T follicular helper cell (primary cell): ENCODE measurements at regions not wholly inside any gene's neighbourhood (a gene's known extent, or its start where the extent isn't known, plus 50 kb on each side); places are given as distances from the start of the nearest gene placed in this dataset.

Experiments
- DNase-seq: peaks from one replicate; pipeline ENCODE4 v3.0.0-alpha.2; 2020; ENCODE audit warnings: low read depth

GRCh38 chr19:31709476-31709875 lies 360.2 kb upstream of the TSHZ3 start:
- no peak for DNase-seq

GRCh38 chr19:31715249-31715945 lies 366.2 kb upstream of the TSHZ3 start:
- DNase-seq: no peak

- no peak for DNase-seq
Observed at GRCh38 chr19:31716826-31717225, 367.6 kb upstream of the TSHZ3 start.

GRCh38 chr19:31717269-31717923 lies 368.2 kb upstream of the TSHZ3 start:
- no peak for DNase-seq

- no peak for DNase-seq
Observed at GRCh38 chr19:31718032-31718431, 368.8 kb upstream of the TSHZ3 start.

GRCh38 chr19:31718898-31719297 lies 369.7 kb upstream of the TSHZ3 start:
- no peak for DNase-seq

- DNase-seq: no peak
Observed at GRCh38 chr19:31723101-31723500, 373.9 kb upstream of the TSHZ3 start.

- DNase-seq: no peak
Observed at GRCh38 chr19:31725051-31725450, 375.8 kb upstream of the TSHZ3 start.

- no peak for DNase-seq
Observed at GRCh38 chr19:31727536-31727935, 378.3 kb upstream of the TSHZ3 start.

GRCh38 chr19:31730270-31730669 lies 381.0 kb upstream of the TSHZ3 start:
- no peak for DNase-seq

GRCh38 chr19:31733591-31733990 lies 384.4 kb upstream of the TSHZ3 start:
- no peak for DNase-seq

GRCh38 chr19:31742249-31742648 lies 393.0 kb upstream of the TSHZ3 start:
- DNase-seq: no peak

GRCh38 chr19:31745731-31746130 lies 396.5 kb upstream of the TSHZ3 start:
- DNase-seq: no peak

GRCh38 chr19:31749231-31749630 lies 400.0 kb upstream of the TSHZ3 start:
- DNase-seq: no peak

- DNase-seq: no peak
Observed at GRCh38 chr19:31759359-31759758, 410.1 kb upstream of the TSHZ3 start.

- DNase-seq: no peak
Observed at GRCh38 chr19:31761281-31761913, 412.2 kb upstream of the TSHZ3 start.

- no peak for DNase-seq
Observed at GRCh38 chr19:31770223-31770622, 421.0 kb upstream of the TSHZ3 start.

- DNase-seq: no peak
Observed at GRCh38 chr19:31772915-31773314, 423.7 kb upstream of the TSHZ3 start.

GRCh38 chr19:31781542-31781941 lies 432.3 kb upstream of the TSHZ3 start:
- DNase-seq: no peak

- no peak for DNase-seq
Observed at GRCh38 chr19:31783592-31783991, 434.4 kb upstream of the TSHZ3 start.

- DNase-seq: no peak
Observed at GRCh38 chr19:31784671-31785101, 435.4 kb upstream of the TSHZ3 start.

GRCh38 chr19:31801611-31802010 lies 452.4 kb upstream of the TSHZ3 start:
- no peak for DNase-seq

GRCh38 chr19:31803835-31804446 lies 454.7 kb upstream of the TSHZ3 start:
- no peak for DNase-seq
